Suprapubic skin (tissue), 4 donors: ENCODE measurements at regions not wholly inside any gene's neighbourhood (a gene's known extent, or its start where the extent isn't known, plus 50 kb on each side); places are given as distances from the start of the nearest gene placed in this dataset.

ENCODE experiments used
- EP300 ChIP-seq: sonication (generic); formaldehyde crosslinking; IDR thresholded peaks from one replicate; pipeline ENCODE4 v1.6.1; 2017; ENCODE audit warnings: antibody characterized with exemption
- POLR2A ChIP-seq, 2 donors: fragments of 450-650 bp; IDR thresholded peaks; one replicate each; pipeline ENCODE4 v1.6.1; 2017; ENCODE audit warnings: antibody characterized with exemption in 2 of 2, mild to moderate bottlenecking in 2 of 2, moderate library complexity in 2 of 2
- POLR2AphosphoS5 ChIP-seq, 3 donors: sonication (generic); formaldehyde crosslinking; IDR thresholded peaks; one replicate each; pipeline ENCODE4 v1.6.1; 2017; ENCODE audit warnings: antibody characterized with exemption in 3 of 3
- TF ChIP-seq, protein P1 (sequence below), 2 donors: fragments of 200-600 bp in 1 of 2; fragments of 450-650 bp in 1 of 2; sonication (generic) in 1 of 2; IDR thresholded peaks; one replicate each; pipeline ENCODE4 v1.5.1; 2016 to 2019; ENCODE audit warnings: antibody characterized with exemption in 2 of 2, mild to moderate bottlenecking in 1 of 2, moderate library complexity in 1 of 2

DNA sequence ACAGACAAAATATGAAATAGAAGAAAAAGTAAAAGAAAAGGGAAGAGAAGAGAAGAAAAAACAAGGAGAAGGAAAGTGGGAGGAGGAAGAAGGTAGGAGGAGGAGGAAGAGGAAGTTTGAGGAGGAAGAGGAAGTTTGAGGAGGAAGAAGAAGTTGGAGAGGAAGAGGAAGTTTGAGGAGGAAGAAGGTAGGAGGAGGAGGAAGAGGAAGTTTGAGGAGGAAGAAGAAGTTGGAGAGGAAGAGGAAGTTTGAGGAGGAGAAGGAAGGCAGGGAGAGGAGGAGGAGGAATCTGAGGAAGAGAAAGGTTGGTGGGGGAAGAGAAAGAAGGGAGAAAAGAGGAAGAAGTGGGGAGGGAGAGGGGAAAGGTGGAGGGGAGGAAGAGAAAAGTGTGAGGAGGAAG lies 169.2 kb upstream of the RORA start:
- TF ChIP-seq, protein P1, sequence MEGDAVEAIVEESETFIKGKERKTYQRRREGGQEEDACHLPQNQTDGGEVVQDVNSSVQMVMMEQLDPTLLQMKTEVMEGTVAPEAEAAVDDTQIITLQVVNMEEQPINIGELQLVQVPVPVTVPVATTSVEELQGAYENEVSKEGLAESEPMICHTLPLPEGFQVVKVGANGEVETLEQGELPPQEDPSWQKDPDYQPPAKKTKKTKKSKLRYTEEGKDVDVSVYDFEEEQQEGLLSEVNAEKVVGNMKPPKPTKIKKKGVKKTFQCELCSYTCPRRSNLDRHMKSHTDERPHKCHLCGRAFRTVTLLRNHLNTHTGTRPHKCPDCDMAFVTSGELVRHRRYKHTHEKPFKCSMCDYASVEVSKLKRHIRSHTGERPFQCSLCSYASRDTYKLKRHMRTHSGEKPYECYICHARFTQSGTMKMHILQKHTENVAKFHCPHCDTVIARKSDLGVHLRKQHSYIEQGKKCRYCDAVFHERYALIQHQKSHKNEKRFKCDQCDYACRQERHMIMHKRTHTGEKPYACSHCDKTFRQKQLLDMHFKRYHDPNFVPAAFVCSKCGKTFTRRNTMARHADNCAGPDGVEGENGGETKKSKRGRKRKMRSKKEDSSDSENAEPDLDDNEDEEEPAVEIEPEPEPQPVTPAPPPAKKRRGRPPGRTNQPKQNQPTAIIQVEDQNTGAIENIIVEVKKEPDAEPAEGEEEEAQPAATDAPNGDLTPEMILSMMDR (IDR thresholded peaks at IDR 0.05): no peak
- TF ChIP-seq POLR2A (IDR thresholded peaks at IDR 0.05) (no peak), EP300 (no peak), POLR2AphosphoS5 (IDR thresholded peaks at IDR 0.05) (no peak)
